Colonic mucosa (tissue), 4 donors: ENCODE measurements at regions not wholly inside any gene's neighbourhood (a gene's known extent, or its start where the extent isn't known, plus 50 kb on each side); places are given as distances from the start of the nearest gene placed in this dataset.

ENCODE experiments used
- DNase-seq: peaks from one replicate; pipeline ENCODE4 v3.0.0-alpha.2; 2020
- H3K27ac ChIP-seq: fragments of 200-600 bp; one replicate; pipeline ENCODE4 v1.8.0; 2021
- H3K27me3 ChIP-seq: fragments of 200-600 bp; one replicate; pipeline ENCODE4 v1.8.0; 2021
- H3K36me3 ChIP-seq: fragments of 200-600 bp; one replicate; pipeline ENCODE4 v1.8.0; 2021
- H3K4me1 ChIP-seq: fragments of 200-600 bp; one replicate; pipeline ENCODE4 v1.8.0; 2021; ENCODE audit warnings: mild to moderate bottlenecking
- H3K4me3 ChIP-seq: fragments of 200-600 bp; one replicate; pipeline ENCODE4 v1.8.0; 2021
- H3K9ac ChIP-seq, 2 donors: one replicate each; pipeline ENCODE4 v1.7.0; 2013; ENCODE audit warnings: control low read depth in 2 of 2, low read depth in 2 of 2, low read length in 2 of 2
- H3K9me3 ChIP-seq: fragments of 200-600 bp; one replicate; pipeline ENCODE4 v1.8.0; 2021
- intact Hi-C: fragments of 100-400 bp; cut with DNase I; formaldehyde crosslinking; loops from one replicate; pipeline ENCODE4 v1.14.1; 2022
- TF ChIP-seq, protein P1 (sequence below): fragments of 200-600 bp; IDR thresholded peaks from one replicate; pipeline ENCODE4 v1.8.0; 2022; ENCODE audit warnings: antibody characterized with exemption, mild to moderate bottlenecking
- donor health status: healthy.
- donor health status: DM: no; HTN: no; CAD: no.
- donor health status: DM: no; HTN: no; CAD: no.

GRCh38 chr3:182384221-182384620 lies 409.1 kb upstream of the ATP11B start:
- Histone ChIP-seq H3K4me1 (no peaks in the 10 kb centered on the region), H3K27ac (no peak overlapping the region), H3K27me3 (no peaks in the 10 kb centered on the region), H3K4me3 (no peak overlapping the region), H3K9me3 (no peaks in the 10 kb centered on the region), H3K36me3 (no peaks in the 10 kb centered on the region), H3K9ac (no peak overlapping the region)
- no peak for DNase-seq
- TF ChIP-seq, protein P1, sequence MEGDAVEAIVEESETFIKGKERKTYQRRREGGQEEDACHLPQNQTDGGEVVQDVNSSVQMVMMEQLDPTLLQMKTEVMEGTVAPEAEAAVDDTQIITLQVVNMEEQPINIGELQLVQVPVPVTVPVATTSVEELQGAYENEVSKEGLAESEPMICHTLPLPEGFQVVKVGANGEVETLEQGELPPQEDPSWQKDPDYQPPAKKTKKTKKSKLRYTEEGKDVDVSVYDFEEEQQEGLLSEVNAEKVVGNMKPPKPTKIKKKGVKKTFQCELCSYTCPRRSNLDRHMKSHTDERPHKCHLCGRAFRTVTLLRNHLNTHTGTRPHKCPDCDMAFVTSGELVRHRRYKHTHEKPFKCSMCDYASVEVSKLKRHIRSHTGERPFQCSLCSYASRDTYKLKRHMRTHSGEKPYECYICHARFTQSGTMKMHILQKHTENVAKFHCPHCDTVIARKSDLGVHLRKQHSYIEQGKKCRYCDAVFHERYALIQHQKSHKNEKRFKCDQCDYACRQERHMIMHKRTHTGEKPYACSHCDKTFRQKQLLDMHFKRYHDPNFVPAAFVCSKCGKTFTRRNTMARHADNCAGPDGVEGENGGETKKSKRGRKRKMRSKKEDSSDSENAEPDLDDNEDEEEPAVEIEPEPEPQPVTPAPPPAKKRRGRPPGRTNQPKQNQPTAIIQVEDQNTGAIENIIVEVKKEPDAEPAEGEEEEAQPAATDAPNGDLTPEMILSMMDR = no peak
- intact Hi-C loops = no loop called here

- H3K9me3 ChIP-seq = no peaks in the 10 kb centered on the region
- H3K36me3 ChIP-seq = no peaks in the 10 kb centered on the region
- intact Hi-C loops = no loop called here
- no peak overlapping the region for H3K9ac ChIP-seq
- no peak for DNase-seq
- TF ChIP-seq, protein P1 = no peak
- H3K4me1 ChIP-seq = no peaks in the 10 kb centered on the region
- no peaks in the 10 kb centered on the region for H3K27me3 ChIP-seq
- H3K4me3 ChIP-seq = no peak overlapping the region
- no peak overlapping the region for H3K27ac ChIP-seq
These were observed 407.9 kb upstream of the ATP11B start for GRCh38 chr3:182385356-182385755.

DNA sequence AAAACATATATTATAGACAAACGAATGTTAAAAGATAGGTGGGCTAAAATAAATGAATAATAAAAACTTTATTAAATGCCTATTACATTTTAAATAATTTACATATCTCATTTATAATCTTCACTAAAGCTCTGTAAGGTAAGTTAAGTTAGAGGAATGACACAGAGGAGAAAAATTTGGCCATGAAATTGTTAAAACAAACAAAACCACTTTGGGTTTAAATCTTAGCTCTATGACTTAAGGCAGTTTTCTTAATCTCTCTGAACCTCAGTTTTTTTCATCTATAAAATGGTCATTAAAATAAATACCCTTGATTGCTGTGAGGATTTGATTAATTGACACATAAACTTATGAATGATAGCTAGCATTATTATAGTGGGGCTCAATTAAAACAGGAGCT lies 404.8 kb upstream of the ATP11B start:
- Histone ChIP-seq H3K27me3 (no peaks in the 10 kb centered on the region), H3K4me3 (no peak overlapping the region), H3K9me3 (no peaks in the 10 kb centered on the region), H3K9ac (no peak overlapping the region), H3K27ac (no peak overlapping the region), H3K4me1 (no peaks in the 10 kb centered on the region), H3K36me3 (no peaks in the 10 kb centered on the region)
- intact Hi-C loops = no loop called here
- TF ChIP-seq, protein P1 = no peak
- DNase-seq = no peak

- Histone ChIP-seq H3K4me1 (no peaks in the 10 kb centered on the region), H3K9me3 (no peaks in the 10 kb centered on the region), H3K9ac (no peak overlapping the region), H3K36me3 (no peaks in the 10 kb centered on the region), H3K27me3 (no peaks in the 10 kb centered on the region), H3K4me3 (no peak overlapping the region), H3K27ac (no peak overlapping the region)
- DNase-seq = no peak
- intact Hi-C loops = no loop called here
- TF ChIP-seq, protein P1 = no peak
These were observed 404.1 kb upstream of the ATP11B start for GRCh38 chr3:182389071-182389815.

DNA sequence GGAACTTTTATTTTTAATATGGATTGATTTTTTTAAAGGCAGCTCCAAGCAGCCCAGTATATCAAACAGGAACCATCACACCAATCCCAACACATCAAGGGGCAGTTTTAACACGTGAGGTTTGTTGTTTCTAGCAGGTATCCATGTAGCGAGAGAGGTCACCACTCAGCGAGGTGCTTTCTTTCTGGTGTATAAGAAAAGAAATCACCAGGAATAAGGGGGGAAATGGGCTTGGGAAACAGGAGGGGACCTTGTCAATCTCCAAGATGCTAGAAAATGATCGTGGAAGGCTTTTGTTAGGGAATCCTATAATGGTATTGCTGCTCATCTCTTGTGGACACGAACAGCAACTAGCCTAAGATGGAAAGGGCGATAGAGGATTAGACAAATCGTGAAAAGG lies 402.9 kb upstream of the ATP11B start:
- no peak for DNase-seq
- no peaks in the 10 kb centered on the region for H3K36me3 ChIP-seq
- intact Hi-C loops = no loop called here
- TF ChIP-seq, protein P1 = no peak
- no peaks in the 10 kb centered on the region for H3K9me3 ChIP-seq
- no peak overlapping the region for H3K27ac ChIP-seq
- no peaks in the 10 kb centered on the region for H3K4me1 ChIP-seq
- H3K9ac ChIP-seq = no peak overlapping the region
- H3K4me3 ChIP-seq = no peak overlapping the region
- no peaks in the 10 kb centered on the region for H3K27me3 ChIP-seq
